Right ventricle myocardium superior (tissue), 1 donor: ENCODE measurements at regions not wholly inside any gene's neighbourhood (a gene's known extent, or its start where the extent isn't known, plus 50 kb on each side); places are given as distances from the start of the nearest gene placed in this dataset.
"Not testable (repeated sequence)": the region's sequence is repeated elsewhere in the genome, so short reads cannot be mapped to it uniquely, and the experiment has no call there.

Experiments used
- ATAC-seq: fragments of 200-7000 bp; cut with Tn5 transposase; one replicate; pipeline ENCODE4 v1.9.1; 2020; ENCODE audit warnings: mild to moderate bottlenecking; ENCODE audit not compliant: poor library complexity
- DNase-seq: peaks from one replicate; pipeline ENCODE4 v3.0.0-alpha.2; 2020
- intact Hi-C: fragments of 100-400 bp; cut with DNase I; formaldehyde crosslinking; loops from one replicate; pipeline ENCODE4 v1.11.2; 2022
- donor health status: DM: no; HTN: yes; CAD: no; lungs with severe emphysema.

DNA sequence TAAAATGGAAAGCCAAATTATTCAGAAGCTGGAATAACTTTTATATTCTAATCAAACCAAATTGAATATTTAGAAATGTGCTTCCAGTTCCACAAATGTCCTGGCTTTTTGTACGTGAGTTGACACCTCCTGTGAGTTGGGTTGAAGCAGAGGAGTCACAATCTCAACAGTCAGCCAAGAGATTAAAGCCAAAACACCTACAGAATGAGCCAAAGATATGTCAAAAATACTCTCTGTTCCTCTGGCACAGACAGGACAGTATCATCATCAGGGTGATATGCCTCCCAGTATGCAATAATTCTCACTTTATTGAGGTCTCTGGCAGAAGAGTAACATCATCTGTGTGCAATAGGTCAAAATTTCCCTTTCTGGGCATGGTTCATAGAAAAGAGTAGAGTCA lies 914.3 kb upstream of the AMELY start:
- no peak for ATAC-seq
- intact Hi-C loops = no loop called here
- DNase-seq = no peak

DNA sequence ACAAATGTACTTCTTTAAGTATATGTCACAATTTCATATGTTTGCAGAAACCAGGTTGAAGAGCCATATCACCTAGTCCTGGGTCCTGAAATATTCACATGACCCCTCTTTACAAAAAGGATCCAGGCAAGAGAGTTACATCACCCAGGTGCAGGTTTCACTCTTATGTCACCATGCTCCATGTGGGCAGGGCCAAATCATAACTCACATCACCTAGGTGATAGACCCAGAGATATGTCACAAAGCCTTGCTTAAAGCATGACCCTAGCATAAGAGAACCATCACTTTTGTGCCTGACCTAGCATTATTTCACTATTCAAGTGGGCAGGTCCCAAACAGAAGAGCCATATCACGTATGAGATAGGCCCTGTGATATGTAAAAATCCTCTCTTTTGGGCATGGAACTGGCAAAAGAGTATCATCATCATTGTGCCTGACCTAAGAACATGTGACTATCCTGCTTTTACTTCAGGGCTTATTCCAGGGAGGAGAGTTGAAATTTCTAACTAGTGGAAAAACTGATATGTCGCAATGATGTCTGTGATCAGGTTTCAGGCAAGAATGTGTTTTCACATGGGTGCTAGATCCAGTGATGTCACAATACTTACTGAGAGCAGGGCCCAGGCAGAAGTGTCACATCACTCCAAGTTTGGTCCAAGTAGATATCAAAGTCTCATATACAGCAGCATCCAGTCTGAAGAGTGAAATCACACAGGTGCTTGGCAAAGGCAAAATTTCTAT lies 909.9 kb upstream of the AMELY start:
- no peak for ATAC-seq
- no peak for DNase-seq
- intact Hi-C loops = no loop called here

DNA sequence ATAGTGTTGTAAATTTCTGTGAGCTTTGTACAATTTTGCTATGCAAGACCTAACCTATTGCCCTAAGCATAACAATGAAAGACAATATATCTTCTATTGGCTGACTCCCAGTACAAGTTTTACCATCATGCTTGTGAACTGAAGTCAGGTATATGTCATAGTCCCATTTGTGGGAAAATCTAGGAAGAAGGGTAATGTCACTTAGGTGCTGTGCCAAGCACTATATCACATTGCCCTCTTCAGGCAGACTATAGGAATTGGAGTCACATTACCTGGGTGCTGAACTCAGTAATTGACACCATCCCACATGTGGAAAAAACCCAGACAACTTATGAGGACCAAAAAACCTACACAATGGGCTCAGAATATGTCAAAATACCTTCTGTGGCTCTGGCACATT lies 907.4 kb upstream of the AMELY start:
- intact Hi-C loops = no loop called here
- DNase-seq = no peak
- ATAC-seq = no peak

DNA sequence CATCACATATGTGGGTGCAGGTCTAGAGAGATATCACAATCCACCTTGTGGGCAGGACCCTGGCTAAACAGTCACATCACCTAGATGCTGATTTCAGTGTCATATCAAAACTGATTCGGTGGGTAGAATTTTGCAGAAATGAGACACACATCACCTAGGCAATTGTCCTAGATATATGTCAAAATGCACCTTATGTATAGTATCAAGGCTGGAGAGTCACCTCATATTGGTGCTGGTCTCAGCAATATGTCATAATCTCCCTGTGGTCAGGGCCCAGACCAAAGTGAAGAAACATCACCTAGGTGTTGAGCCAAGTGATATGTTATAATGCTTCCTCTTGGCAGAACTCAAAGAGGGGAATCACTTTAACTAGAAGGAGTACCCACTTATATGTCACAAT lies 905.0 kb upstream of the AMELY start:
- ATAC-seq (no peak), DNase-seq (no peak)
- intact Hi-C loops = no loop called here

DNA sequence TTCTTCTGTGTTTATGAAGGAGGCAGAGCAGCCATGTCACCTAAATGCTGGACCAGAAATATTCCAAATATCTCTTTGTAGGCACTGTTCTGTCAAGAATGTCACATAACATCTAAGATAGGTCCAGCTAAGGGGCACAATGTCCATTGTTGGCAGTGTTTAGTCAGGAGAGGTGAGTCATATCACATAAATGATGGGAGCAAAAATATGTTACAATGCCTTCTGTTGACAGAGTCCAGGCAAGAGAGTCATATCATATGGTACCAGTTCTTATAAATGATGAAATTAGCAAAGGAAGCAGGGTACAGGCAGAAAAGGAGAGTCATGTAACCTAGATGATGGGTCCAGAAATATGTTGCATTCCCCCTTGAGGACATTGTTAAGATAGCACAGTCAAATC lies 904.4 kb upstream of the AMELY start:
- no peak for DNase-seq
- intact Hi-C loops = no loop called here
- no peak for ATAC-seq

DNA sequence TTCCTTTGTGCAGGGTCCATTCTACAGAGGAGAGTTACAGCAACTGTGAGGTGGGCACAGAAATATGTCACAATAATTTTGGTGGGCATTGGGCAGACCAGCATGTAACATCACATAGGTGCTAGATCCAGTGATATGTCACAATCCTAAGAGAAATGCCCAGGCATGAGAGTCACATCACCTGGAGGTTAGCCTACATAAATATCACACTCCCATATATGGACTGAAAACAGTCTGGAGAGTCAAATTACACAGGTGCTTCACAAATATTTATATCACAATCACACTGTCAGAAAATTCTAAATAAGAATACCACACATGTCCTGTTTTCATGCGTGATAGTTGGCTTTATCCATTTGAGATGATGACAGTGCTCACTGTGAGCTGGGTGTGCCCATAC lies 903.7 kb upstream of the AMELY start:
- ATAC-seq (no peak), DNase-seq (no peak)
- intact Hi-C loops = no loop called here

DNA sequence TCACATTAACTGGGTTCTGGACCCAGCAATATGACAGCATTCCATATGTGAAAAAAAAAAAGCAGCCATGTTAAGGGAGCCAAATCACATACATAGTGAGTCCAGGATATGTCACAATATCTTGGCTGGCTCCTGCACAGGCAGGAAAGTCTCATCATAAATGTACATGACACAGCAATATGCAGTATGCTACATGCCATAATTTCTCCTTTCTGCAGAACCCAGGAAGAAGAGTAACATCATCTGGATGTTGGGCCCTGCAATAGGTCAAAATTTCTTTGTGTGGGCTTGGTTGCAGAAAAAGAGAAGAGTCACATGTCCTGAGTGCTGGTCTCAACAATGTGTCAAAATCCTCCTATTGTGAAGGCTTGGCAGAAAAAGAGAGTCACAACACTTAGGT lies 902.8 kb upstream of the AMELY start:
- no peak for ATAC-seq
- intact Hi-C loops = no loop called here

DNA sequence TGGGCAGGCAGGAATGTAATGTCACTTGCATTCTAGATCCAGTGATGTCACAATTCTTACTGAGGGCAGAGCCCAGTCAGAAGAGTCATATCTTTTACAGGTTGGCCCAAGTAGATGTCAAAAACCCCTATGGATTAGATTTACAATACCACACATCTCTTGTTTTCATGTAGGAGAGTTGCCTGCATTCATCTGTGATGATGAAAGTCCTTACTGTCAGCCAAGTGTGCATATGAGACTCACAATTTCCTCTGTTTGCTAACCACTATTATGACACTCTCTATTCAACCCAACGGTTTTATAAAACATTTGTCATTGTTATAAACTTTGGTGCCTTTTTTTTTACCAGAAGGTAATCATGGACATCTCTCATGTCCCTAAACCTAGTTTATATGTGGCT lies 898.8 kb upstream of the AMELY start:
- no peak for ATAC-seq
- intact Hi-C loops = no loop called here
- DNase-seq = no peak

More for the DNA sequence above, 902.8 kb upstream of the AMELY start:
- DNase-seq = no peak

DNA sequence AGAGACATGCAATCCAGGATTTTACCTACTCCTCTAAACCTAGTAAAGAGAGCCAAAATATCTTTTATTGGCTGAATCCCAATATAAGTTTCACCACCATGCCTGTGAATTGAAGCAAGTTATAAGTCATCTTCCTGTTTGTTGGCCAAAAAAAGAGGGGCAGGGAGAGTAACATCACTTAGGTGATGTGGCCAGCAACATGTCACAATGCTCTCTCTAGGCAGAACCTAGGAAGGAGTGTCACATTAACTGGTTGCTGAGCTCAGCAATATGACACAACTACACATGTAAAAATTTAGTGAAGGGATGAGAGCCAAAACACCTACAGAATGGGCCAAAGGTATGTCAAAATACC lies 895.9 kb upstream of the AMELY start:
- no peak for ATAC-seq
- intact Hi-C loops = no loop called here
- no peak for DNase-seq

DNA sequence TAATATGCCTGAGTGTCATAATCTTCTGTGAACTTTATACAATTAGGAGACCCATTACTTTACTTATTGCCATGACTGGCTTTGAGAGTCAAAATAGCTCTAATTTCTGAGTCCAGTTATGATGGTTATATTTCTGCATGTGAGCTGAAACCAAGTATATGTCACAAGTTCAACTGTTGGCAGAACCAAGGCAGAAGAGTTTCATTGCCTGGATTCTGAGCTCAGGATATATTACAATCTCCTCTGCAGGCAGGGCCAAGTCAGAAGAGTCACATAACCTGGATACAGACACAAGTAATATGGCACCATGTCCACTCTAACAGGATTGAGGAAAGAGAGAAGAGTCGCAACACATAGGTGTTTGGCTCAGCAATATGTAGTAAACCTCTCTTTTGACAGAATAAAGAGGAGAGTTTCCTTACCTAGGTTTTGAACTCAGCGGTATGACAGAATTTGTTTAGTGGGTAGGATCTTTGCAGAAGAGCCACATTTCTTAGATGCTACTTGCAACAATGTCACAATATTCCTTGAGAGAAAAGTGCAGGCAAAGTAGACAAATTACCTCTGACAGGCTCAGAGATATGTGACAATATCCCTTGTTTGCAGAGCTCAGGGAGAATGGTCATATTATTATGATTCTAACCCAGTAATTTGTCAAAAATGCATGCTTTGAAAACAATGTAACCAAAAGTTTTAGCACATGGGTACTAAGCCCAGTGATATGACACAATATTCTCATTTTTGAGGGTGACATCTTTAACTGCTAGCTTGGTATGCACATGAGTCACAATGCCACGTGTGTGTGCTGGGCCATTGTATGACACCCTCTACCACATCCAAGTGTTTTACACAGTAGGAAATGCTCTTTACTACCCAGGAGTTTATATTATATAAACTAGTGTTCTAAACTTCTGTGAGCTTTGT lies 895.3 kb upstream of the AMELY start:
- DNase-seq (no peak), ATAC-seq (no peak)
- intact Hi-C loops = no loop called here

DNA sequence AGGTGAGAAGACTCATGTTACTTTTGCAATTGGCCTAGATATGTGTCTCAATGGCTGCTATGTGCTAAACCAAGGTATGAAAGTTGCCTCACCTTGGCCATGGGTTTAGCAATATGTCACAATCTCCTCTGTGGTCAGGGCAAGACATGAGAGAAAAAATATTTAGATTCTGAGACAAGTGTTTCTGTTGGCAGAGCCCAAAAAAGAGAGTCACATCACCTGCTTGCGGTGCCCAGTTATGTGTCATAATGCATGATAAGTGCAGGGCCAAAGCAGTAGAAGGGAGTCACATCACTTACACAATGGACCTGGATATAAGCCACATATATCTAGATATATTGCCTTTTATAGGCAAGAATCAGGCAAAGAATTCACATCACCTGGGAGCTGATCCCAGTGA lies 894.1 kb upstream of the AMELY start:
- intact Hi-C loops = no loop called here
- no peak for ATAC-seq
- DNase-seq = no peak

DNA sequence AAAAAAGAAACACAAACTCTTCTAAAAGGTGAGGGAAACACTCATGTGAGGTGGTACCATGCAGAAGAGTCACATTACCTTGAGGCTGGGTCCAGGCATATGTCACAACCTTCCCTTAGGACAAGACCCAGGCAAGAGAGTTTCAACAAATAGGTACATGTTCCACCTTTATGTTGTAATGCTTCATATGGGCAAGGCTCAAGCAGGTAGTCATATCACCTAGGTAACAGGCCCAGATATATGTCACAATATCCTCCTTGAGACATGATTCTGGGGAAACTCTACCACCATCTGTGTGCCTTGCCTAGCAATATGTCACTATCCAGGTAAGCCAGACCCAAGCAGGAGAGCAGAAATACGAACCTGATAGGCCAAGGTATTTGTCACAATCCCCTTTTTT lies 892.2 kb upstream of the AMELY start:
- ATAC-seq (no peak), DNase-seq (no peak)
- intact Hi-C loops = no loop called here

DNA sequence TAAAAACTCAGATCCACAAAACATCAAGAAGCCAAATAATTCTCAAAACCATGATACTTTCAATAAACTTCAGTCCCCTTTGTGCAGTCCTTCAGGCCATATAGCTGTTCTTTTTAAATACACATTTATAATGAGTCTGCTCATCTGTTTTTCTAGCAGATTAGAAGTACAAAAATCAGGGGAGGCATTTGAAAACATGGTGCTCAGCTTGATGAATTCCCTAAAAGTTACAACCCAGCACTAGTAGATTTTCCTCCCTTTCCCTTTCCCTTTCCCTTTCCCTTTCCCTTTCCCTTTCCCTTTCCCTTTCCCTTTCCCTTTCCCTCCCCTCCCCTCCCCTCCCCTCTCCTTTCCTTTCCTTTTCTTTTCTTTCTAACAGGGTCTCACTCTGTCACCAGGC lies 884.6 kb upstream of the AMELY start:
- ATAC-seq (no peak), DNase-seq (no peak)
- intact Hi-C loops = no loop called here

DNA sequence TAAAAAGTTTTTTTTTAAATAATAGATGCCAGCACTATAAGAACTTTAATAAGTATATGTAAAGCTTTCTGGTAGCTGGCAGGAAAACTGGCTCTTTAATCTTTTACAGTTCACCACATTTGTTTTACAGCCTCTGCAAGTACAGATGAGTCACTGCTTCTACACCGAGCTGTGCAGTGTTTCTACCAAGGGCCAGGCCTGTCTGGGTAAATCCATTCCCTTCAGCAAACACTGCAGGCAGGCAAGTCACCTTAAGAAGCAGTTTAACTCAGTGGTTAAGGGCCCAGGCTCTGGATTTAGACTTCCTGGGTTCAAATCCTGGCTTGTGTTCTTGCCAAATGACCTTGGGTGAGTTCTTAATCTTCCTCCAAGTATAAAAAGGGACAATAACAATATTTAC lies 882.9 kb upstream of the AMELY start:
- DNase-seq (no peak), ATAC-seq (no peak)
- intact Hi-C loops = no loop called here

DNA sequence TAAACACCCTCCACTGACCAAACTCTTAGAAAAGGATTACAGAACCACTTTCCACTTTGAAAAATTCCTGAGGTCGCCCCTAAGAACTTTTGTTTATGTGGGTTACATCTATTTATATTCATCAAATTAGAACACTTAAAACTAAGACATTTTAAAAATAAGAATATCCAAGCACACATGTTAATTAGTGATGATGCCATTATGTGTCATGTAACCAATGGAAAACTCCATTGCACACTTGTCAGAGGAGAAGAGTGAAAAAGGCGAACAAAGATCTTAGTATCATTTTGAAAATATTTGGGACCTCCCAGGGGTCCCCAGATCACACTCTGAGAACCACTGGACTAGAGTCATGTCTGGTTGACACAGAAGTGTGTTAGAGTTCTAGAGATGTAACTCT lies 882.4 kb upstream of the AMELY start:
- no peak for ATAC-seq
- DNase-seq = no peak
- intact Hi-C loops = no loop called here

DNA sequence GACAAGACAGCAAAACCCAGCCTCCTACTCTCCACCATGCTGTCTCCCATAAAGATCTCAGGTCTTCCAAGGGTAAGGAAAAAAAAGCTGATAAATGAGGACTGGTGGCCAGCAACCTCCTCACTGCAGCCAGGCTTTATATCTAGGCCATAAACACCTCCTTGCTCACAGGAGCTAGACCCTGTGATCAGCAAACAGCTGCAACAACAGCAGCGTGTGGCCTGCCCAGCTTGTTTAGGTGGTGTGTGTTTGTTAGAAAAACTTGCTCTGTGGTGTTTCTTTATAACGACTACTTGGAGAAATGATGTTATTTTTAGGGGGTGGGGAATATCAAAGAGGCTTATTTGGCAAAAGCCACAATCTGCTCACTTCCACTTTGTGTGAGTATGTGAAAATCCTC lies 880.9 kb upstream of the AMELY start:
- DNase-seq (no peak), ATAC-seq (no peak)
- intact Hi-C loops = no loop called here

DNA sequence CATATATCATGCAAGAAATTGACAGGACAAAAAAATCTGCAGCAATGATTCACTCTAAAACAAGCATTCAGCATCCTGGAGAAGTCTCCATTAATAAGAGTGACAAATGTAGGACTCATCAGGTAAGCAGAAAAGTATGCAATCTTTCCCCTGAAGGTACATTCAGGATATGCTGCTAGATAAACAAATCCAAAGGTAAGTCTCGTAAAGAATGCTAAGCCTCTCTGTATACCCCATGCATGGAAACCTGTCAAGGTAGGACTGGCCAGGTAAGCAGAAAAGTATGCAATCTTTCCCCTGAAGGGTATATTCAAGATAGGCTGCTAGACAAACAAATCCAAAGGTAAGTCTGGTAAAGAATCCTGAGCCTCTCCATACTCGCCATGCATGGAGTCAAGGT lies 869.9 kb upstream of the AMELY start:
- intact Hi-C loops = no loop called here
- ATAC-seq (no peak), DNase-seq (no peak)

DNA sequence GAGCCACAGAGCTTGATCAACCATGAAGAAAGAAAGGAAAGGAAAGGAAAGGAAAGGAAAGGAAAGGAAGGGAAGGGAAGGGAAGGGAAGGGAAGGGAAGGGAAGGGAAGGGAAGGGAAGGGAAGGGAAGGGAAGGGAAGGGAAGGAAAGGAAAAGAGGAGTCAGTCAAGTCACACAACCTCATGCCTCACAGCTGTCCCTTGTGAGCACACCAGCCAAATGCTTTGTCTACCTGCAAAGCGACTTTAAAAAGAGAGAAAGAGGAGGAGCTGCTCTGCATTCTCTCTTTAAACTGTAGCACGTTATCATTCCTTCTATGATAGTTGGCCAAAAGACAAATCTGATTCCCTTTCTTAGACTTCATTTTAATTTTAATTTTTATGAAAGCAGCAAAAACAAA lies 863.9 kb upstream of the AMELY start:
- ATAC-seq, DNase-seq, intact Hi-C loops: not testable (repeated sequence)

DNA sequence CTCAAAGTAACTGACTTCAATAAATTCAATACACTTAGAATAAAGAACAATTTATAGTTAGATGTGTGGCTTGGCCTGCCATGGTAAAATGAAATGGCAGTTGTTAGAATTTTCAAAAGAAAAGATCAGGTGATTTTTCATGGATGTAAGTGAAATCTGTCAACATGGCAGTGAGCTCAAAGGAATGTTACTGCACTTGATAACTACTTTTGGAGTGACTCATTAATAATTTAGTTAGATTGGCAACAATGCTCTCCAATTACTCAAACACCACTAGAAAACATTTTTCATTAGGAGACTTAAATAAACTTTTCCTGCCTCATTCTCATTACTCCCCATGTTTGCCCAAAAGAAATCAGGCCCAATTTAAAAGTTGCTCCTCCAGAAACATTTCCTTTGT lies 860.2 kb upstream of the AMELY start:
- ATAC-seq = no peak
- intact Hi-C loops = no loop called here
- no peak for DNase-seq

DNA sequence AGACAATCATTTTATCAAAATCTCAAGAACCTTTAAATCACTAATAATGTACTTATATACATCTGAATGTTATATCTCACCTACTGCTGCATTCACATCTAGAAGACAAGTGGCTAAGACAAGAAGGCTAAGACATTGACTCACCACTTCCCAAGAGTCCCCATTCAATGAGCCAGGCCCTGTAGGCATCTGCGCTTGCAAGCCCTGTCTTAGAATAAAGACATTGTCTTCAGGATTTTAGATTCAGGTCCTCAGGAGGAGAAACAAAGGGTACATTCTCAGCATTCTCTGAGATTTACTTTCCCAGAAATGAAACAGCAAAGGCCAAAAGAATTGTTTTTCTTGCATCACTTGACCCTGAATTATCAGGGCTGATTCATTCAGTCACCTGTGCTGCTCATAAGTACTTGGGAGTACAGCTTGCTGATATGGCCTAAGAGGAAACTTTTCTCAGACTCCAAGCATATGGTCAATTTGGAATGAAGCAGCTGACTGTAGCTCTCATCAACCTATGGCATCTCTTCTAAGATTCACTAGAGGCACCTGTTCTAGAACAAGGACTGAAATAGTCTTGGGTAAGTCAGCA lies 858.3 kb upstream of the AMELY start:
- DNase-seq = no peak
- intact Hi-C loops = no loop called here
- no peak for ATAC-seq
